Prostate gland (tissue), 2 donors: ENCODE measurements at regions not wholly inside any gene's neighbourhood (a gene's known extent, or its start where the extent isn't known, plus 50 kb on each side); places are given as distances from the start of the nearest gene placed in this dataset.
A peak's percentile ranks its signal among the peaks of the same experiment; 100 is the strongest.

Source experiments
- DNase-seq: peaks from one replicate; pipeline ENCODE4 v3.0.0-alpha.2; 2019; ENCODE audit warnings: low spot score
- H3K27ac ChIP-seq, 2 donors: fragments of 200-600 bp; sonication (generic); 2 replicates each; pipeline ENCODE4 v1.5.1; 2017 to 2019
- H3K27me3 ChIP-seq: fragments of 200-600 bp; sonication (generic); replicated peaks from 2 replicates; pipeline ENCODE4 v1.5.1; 2019; ENCODE audit not compliant: insufficient read depth
- H3K36me3 ChIP-seq, 2 donors: fragments of 200-600 bp; sonication (generic); 1 replicate in 1 of 2; 2 replicates in 1 of 2; pipeline versions ENCODE4 v1.5.1 to v1.8.1; 2017 to 2019
- H3K4me1 ChIP-seq: fragments of 200-600 bp; sonication (generic); replicated peaks from 2 replicates; pipeline ENCODE4 v1.5.1; 2019
- H3K4me3 ChIP-seq, 2 donors: fragments of 200-600 bp; sonication (generic); 2 replicates each; pipeline ENCODE4 v1.5.1; 2017 to 2019
- H3K9me3 ChIP-seq: fragments of 200-600 bp; sonication (generic); 2 replicates; pipeline ENCODE4 v1.5.1; 2017
- CTCF ChIP-seq, 4 experiments: fragments of 200-600 bp in 2 of 4; fragments of 450-650 bp in 2 of 4; sonication (generic) in 2 of 4; IDR thresholded peaks; 1 replicate in 3 of 4; 2 replicates in 1 of 4; pipeline ENCODE4 v1.5.1; 2016 to 2019; ENCODE audit warnings: antibody characterized with exemption in 4 of 4, mild to moderate bottlenecking in 2 of 4, moderate library complexity in 2 of 4
- POLR2A ChIP-seq: fragments of 450-650 bp; IDR thresholded peaks from one replicate; pipeline ENCODE4 v1.6.1; 2016; ENCODE audit warnings: antibody characterized with exemption, mild to moderate bottlenecking
- POLR2AphosphoS5 ChIP-seq: sonication (generic); formaldehyde crosslinking; IDR thresholded peaks from one replicate; pipeline ENCODE4 v1.6.1; 2017; ENCODE audit warnings: antibody characterized with exemption
- WGBS: methylation state at CpG from one replicate; pipeline ENCODE4 v1.1.5; 2018; 5-methylcytosine and 5-hydroxymethylcytosine counted together
- intact Hi-C: fragments of 100-400 bp; cut with DNase I; formaldehyde crosslinking; loops from one replicate; pipeline ENCODE4 v1.14.2; 2022

GRCh38 chr5:174311531-174312269, 266.2 kb downstream of the NSG2 start:
- Histone ChIP-seq H3K4me1 (peaks cover 3% of the 10 kb centered on the region), H3K36me3 (no peaks in the 10 kb centered on the region), H3K4me3 (peak overlapping the region; percentile 11 to 35), H3K27me3 (peaks cover 6% of the 10 kb centered on the region), H3K27ac (no peak overlapping the region), H3K9me3 (no peaks in the 10 kb centered on the region)
- no peak for TF ChIP-seq POLR2A
- peak; percentile 80 to 89 (median 86) for TF ChIP-seq CTCF (IDR thresholded peaks at IDR 0.05)
- no peak for TF ChIP-seq POLR2AphosphoS5
- 8% methylated on average over 47 of the region's 58 CpGs for WGBS
- DNase-seq = peak; percentile 50
- intact Hi-C loops = loop anchor here (2.0 kb wide), 1 partner anchor 267 kb away; the partner anchor contains the start of gene NSG2

GRCh38 chr5:174312270-174312617, 266.7 kb downstream of the NSG2 start:
- intact Hi-C loops = no loop called here
- no peak for DNase-seq
- H3K27me3 ChIP-seq = peaks cover 6% of the 10 kb centered on the region
- H3K9me3 ChIP-seq = no peaks in the 10 kb centered on the region
- H3K4me3 ChIP-seq = no peak overlapping the region
- WGBS = 33% methylated on average over 14 of the region's 25 CpGs
- H3K4me1 ChIP-seq = peaks cover 3% of the 10 kb centered on the region
- H3K27ac ChIP-seq = no peak overlapping the region
- no peak for TF ChIP-seq POLR2AphosphoS5
- no peak for TF ChIP-seq CTCF (IDR thresholded peaks at IDR 0.05)
- no peaks in the 10 kb centered on the region for H3K36me3 ChIP-seq

- DNase-seq = no peak
- H3K27me3 ChIP-seq = peaks cover 6% of the 10 kb centered on the region
- H3K4me1 ChIP-seq = peaks cover 3% of the 10 kb centered on the region
- no peak for TF ChIP-seq CTCF (IDR thresholded peaks at IDR 0.05)
- no peak for TF ChIP-seq POLR2AphosphoS5
- no peak for TF ChIP-seq POLR2A
- H3K4me3 ChIP-seq = no peak overlapping the region
- no peak overlapping the region for H3K27ac ChIP-seq
- 92% methylated on average over 8 of the region's 8 CpGs for WGBS
- no peaks in the 10 kb centered on the region for H3K36me3 ChIP-seq
- intact Hi-C loops = no loop called here
- no peaks in the 10 kb centered on the region for H3K9me3 ChIP-seq
Observed at GRCh38 chr5:174312641-174313040, 267.1 kb downstream of the NSG2 start.

GRCh38 chr5:174313615-174314014, 268.1 kb downstream of the NSG2 start:
- 78% methylated on average over 5 of the region's 5 CpGs for WGBS
- no peaks in the 10 kb centered on the region for H3K9me3 ChIP-seq
- H3K4me1 ChIP-seq = peaks cover 3% of the 10 kb centered on the region
- intact Hi-C loops = loop anchor here (2.0 kb wide), 1 partner anchor 695 kb away; no protein-coding TSS in a partner anchor
- TF ChIP-seq CTCF (IDR thresholded peaks at IDR 0.05) (no peak), POLR2A (no peak), POLR2AphosphoS5 (no peak)
- H3K36me3 ChIP-seq = no peaks in the 10 kb centered on the region
- no peak overlapping the region for H3K27ac ChIP-seq
- peaks cover 6% of the 10 kb centered on the region for H3K27me3 ChIP-seq
- no peak overlapping the region for H3K4me3 ChIP-seq
- no peak for DNase-seq

DNA sequence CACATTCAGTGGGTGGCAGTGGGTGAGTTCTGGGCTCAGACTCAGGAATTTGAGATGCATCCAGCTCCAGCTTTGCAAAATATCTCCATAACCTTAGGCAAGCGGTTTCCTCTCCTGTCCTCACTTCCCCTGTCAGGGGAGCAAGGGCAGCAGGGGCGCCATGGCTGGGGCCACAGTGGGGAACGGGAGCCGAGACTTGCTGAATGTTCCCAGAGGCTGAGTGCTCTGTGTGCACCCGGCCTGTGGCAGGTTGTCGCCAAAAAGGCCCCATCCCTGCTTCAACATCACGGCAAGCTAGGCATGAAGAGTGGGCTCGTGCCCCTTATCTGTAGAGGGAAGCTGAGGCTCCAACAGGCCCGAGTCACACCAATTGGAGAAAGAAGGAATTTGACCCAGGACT, 268.8 kb downstream of the NSG2 start:
- intact Hi-C loops = loop anchor here (2.0 kb wide), 1 partner anchor 695 kb away; no protein-coding TSS in a partner anchor

More for the DNA sequence above, 268.8 kb downstream of the NSG2 start:
- Histone ChIP-seq H3K4me1 (peaks cover 3% of the 10 kb centered on the region), H3K27me3 (peaks cover 6% of the 10 kb centered on the region), H3K4me3 (no peak overlapping the region), H3K9me3 (no peaks in the 10 kb centered on the region), H3K36me3 (no peaks in the 10 kb centered on the region), H3K27ac (no peak overlapping the region)
- TF ChIP-seq POLR2A (no peak), CTCF (IDR thresholded peaks at IDR 0.05) (no peak), POLR2AphosphoS5 (no peak)
- DNase-seq = no peak
- WGBS = 70% methylated on average over 9 of the region's 9 CpGs
